ENCODE measurements at regions not wholly inside any gene's neighbourhood (a gene's known extent, or its start where the extent isn't known, plus 50 kb on each side); places are given as distances from the start of the nearest gene placed in this dataset.
"Not testable (repeated sequence)": the region's sequence is repeated elsewhere in the genome, so short reads cannot be mapped to it uniquely, and the experiment has no call there.

DNA sequence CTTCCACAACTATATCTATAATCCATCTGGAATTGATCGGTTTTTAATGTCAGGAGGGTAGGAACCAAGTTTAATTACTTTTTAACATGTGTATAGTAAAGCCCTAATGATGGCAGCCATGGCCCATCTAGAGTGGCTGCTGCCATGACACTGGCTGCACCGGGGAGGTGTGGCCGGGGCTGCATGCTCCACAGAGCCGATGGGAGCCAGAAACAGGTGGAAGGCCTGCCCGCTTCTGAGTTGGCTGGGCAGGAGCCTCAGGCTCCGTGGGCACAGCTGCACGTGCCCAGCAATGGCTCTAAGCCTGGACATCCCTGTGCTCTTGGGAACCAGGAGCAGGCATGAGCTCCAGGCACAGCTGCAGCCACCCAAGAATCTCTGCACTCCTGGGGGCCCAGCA, 73.0 kb downstream of the GBP6 start:
- in situ Hi-C loops (cut with HindIII; ENCODE audit: low pct_unique_long_range_greater_than_20kb, low sequenced_read_pairs): no loop called here
- DNase-seq (ENCODE audit: low read depth, low spot score): no peak

DNA sequence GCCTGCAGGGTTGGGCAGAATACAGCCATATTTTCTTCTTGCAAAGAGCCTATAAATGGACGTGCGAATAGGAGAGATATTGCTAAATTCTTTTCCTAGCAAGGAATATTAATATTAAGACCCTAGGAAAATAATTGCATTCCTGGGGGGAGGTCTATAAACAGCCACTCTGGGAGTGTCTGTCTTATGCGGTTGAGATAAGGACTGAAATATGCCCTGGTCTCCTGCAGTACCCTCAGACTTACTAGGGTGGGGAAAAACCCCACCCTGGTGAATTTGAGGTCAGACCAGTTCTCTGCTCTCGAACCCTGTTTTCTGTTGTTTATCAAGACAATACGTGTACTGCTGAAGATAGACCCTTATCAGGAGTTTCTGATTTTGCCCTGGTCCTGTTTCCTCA, 74.4 kb downstream of the GBP6 start:
- DNase-seq (ENCODE audit: low read depth, low spot score); in situ Hi-C loops (cut with HindIII; ENCODE audit: low pct_unique_long_range_greater_than_20kb, low sequenced_read_pairs): not testable (repeated sequence)

DNA sequence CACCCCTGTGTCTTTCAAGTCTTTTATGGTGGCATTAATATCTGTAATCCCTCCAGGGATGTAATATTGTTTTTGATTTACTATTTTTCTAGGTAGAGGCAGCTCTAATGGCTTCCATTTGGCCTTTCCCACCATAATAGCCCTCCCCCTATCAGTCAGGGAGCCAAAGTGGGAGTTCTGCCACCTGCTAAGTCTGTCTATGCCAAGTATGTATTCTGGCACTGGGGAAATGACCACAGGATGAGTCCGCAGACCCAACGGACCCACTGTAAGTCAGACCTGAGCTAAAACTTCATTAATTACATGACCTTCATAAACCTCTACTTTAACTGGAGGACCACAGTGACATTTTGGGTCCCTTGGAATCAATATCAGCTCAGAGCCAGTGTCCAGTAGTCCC, 77.1 kb downstream of the GBP6 start:
- DNase-seq (ENCODE audit: low read depth, low spot score): no peak
- in situ Hi-C loops (cut with HindIII; ENCODE audit: low pct_unique_long_range_greater_than_20kb, low sequenced_read_pairs): no loop called here

DNA sequence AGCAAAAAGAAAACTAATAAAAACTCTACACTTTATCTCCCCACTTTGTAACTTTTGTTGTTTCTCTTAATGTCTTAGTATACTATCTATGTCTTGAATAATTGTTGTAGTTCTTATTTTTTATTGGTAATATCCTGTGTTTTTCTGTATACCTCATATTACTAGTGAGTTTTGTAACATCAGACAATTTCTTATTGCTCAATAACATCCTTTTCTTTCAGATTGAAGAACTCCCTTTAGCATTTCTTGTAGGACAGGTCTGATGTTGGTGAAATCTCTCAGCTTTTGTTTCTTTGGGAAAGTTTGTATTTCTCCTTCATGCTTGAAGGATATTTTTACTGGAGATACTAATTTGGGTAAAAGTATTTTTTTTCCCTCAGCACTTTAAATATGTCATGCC, 79.8 kb upstream of the LRRC8B start:
- no peak for DNase-seq (ENCODE audit: low read depth, low spot score)
- in situ Hi-C loops (cut with HindIII; ENCODE audit: low pct_unique_long_range_greater_than_20kb, low sequenced_read_pairs): no loop called here

DNA sequence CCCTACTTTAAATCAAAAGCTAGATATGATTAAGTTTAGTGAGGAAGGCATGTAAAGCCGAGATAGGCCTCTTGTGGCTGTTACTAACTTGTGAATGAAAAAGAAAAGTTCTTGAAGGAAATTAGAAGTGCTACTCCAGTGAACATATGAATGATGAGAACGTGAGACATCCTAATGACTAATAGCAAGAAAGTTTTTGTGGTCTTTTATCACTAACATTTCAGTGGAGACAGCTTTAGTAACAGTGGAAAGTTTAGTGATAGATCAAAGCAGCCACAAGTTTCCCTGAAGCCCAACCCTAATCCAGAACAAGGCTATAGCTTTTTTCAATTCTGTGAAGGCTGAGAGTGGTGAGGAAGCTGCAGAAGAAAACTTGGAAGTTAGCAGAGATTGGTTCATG, 73.6 kb upstream of the LRRC8B start:
- in situ Hi-C loops (cut with HindIII; ENCODE audit: low pct_unique_long_range_greater_than_20kb, low sequenced_read_pairs): no loop called here
- DNase-seq (ENCODE audit: low read depth, low spot score): no peak

DNA sequence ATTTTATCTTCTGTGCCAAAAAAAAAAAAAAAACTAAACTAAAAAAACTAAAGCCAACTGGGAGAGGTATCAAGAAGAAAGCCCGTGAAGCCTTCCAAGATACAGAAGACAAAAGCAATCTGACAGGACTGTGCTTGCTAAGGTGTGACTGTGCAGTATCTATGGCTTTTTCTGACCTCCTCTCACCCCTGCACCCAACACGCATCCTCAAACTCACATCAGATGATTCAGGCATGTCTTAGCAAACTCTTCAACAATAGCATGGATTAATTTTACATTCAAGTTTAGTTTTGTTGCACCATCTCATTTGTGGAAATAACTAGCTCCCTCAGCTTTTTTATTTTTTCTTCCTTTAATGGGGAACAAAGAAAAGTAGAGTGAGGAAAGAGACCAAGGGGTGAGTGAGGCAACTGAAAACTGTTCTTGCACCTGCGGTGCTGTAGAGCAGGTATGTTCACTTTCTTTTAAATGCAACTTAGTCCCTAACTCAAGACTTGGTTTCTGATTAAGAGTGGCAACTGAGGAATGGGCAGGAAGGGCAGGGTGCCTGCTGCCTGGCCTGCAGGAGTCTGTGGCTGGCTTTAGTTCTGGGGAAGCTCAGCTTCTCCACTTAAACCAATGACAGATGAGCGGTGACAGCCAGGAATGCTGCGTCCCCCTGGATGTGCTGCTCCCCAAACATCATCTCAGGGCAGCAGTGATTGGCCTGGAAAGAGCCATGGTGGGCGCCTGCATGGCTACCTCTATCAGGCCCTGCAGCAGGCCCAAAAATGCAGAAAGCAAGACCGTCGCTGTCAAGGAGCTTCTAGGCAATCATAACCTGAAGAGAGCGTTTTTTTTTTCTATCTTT, 71.3 kb upstream of the LRRC8B start:
- in situ Hi-C loops (cut with HindIII; ENCODE audit: low pct_unique_long_range_greater_than_20kb, low sequenced_read_pairs): no loop called here
- no peak for DNase-seq (ENCODE audit: low read depth, low spot score)

DNA sequence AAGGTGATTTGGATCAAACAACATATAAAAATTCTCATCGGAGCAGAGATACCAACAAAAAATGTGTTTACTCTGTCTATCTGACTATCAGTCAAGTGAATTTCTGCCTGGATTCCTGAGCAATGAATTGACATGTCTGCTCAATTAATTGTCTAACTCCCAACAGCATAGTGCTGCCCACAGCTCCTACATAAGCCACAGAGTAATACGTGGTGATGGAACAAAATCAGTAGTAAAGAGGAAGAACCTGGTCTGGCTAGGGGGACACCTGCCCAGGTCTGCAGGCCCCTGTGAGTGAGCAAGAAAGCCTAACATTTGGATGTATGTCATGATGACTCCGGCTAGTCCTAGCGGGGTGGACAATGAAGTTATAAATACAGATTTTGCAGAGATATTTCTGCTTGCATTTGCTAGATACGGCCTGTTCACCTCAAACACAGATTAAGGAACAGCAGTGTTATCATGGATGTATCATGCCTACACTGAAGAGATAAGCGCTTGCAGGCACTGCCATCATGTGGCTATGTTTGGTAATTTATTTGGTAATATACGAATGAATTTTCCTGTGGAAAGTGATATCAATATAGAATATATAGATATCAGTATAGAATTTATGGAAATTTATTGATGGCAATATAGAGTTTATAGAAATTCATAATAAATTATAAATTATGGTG, 69.6 kb upstream of the LRRC8B start:
- in situ Hi-C loops (cut with HindIII; ENCODE audit: low pct_unique_long_range_greater_than_20kb, low sequenced_read_pairs): no loop called here
- peak; percentile 66 for DNase-seq (ENCODE audit: low read depth, low spot score)

DNA sequence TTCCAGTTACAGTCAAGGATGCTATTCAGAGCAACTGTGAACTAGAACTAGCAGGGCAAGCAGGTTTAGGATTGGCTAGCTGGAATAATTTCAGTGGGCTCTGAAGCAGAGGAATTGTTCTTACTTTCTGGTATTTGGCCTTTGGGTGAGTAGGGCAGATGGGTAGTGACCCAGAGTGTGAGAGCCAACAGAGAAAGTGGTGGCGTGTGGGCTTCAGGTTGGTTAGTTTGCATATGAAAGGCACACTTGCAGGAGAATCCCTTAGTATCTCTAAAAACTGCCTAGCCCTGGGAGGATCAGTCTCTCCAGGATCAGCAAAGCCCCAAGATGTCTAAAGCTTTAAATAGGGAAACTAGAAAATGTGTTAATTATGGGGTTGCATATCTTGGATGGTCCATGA, 67.6 kb upstream of the LRRC8B start:
- DNase-seq (ENCODE audit: low read depth, low spot score): no peak
- in situ Hi-C loops (cut with HindIII; ENCODE audit: low pct_unique_long_range_greater_than_20kb, low sequenced_read_pairs): no loop called here

DNA sequence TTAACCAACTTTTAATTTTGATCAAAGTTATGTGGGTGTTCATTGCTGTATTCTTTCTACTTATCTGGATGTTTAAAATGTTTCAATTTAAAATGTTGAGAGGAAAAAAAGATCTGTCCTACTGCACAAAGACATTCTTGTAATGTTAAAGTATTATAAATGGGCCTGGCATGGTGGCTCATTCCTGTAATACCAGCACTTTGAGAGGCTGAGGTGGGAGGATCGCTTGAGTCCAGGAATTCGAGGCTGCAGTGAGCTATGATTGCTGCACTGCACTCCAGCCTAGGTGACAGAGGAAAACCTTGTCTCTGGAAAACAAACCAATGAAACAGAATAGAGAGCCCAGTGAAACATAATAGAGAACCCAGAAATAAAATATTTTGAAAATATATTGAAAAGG, 65.5 kb upstream of the LRRC8B start:
- in situ Hi-C loops (cut with HindIII; ENCODE audit: low pct_unique_long_range_greater_than_20kb, low sequenced_read_pairs): no loop called here
- DNase-seq (ENCODE audit: low read depth, low spot score): no peak

DNA sequence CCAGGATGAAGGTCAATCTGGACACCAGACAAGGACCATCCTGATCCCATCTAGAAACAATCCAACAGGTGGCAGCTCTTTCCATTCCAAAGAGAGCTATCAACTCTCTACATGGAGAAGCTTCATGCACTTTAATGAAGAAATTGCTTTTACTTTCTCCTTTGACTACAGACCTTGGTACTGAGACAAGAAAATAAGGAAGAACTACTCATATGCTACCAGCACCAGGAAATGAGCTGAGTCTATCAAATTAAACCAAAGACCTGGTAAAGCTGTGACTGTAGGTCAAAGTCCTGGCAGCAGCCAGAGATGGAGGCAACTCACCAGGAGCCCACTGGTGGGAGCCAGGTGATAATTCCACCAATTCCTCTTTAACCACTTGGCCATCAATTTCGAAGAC, 64.3 kb upstream of the LRRC8B start:
- DNase-seq (ENCODE audit: low read depth, low spot score): no peak
- in situ Hi-C loops (cut with HindIII; ENCODE audit: low pct_unique_long_range_greater_than_20kb, low sequenced_read_pairs): no loop called here

DNA sequence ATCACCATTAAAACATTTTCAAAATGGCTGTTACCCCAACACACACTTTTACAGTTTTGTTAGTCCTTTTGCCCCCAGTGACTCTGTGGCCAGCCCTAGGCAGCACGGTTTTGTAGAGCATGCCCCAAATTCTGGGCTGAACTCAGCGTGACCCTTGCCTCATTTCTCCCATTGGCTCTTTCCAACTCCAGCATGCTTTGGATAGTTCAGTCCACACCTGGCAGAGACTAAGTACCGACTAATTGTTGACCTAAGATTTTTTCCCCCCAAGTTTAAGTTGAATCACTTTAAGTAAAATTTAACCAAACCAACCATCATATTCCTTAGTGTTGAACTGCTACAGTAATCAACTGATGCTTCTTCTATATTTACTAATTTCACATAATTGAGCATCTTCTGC, 62.4 kb upstream of the LRRC8B start:
- in situ Hi-C loops (cut with HindIII; ENCODE audit: low pct_unique_long_range_greater_than_20kb, low sequenced_read_pairs): no loop called here
- DNase-seq (ENCODE audit: low read depth, low spot score): no peak

DNA sequence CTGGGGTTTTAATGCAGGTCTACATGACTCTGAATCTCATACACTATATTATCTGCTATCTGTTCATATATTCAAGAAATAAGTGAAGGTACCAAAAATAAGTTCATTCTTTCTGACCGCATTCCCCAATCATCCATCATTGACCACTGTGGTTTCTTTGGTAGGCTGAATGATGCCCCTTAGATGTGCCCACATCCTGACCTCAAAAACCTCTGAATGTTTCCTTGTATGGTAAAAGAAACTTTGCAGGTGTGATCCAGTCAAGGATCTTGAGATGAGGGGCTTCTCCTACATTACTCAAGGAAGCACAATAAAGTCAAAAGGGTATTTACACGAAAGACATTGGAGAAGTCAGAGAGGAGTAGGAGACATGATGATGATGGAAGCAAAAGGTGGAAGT, 60.6 kb upstream of the LRRC8B start:
- in situ Hi-C loops (cut with HindIII; ENCODE audit: low pct_unique_long_range_greater_than_20kb, low sequenced_read_pairs): no loop called here
- DNase-seq (ENCODE audit: low read depth, low spot score): no peak

DNA sequence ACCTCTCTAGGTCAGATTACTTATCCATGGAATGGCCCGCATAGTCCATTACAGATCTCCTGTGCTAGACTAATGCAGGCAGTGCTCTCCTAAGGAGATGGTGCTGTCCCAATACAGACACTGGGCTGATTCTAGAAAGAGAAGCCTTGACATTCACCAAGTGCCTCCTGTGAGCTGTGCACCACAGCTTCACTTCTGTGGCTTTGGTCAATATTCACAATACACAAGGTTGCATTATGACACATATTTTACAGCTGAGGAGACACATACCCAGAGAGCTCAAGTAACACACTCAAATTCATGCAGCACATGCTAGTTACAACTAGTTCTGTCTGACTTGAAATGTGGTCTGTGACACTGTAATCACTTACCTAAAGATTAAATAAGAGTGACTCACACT, 59.4 kb upstream of the LRRC8B start:
- in situ Hi-C loops (cut with HindIII; ENCODE audit: low pct_unique_long_range_greater_than_20kb, low sequenced_read_pairs): no loop called here
- DNase-seq (ENCODE audit: low read depth, low spot score): no peak

DNA sequence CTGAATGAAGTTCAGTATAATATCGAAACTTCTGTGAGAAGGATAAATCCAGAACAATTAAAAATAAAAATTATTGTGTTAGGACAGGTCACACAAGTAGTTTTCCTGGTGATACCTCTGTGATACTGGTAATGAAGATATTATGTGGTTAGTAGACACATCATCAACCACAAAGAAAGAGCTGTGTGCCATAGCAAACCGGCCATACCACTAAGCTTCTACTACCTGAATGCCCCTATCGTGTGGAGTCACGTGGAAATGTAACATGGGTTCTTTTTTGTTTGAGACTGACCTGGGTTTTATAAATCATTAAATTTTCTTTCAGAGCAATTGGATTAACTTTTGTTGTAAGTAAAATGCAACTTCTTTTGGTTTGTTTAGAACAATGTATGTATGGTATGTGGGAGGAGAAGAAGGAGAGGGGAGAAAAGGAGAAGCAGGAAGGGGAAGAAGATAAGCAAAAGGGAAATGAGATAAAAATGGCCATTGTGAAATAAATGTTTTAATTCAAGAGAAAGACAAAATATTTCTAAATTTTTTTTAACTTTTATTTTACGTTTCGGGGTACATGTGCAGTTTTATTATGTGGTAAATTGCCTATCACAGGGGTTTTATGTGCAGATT, 58.2 kb upstream of the LRRC8B start:
- in situ Hi-C loops (cut with HindIII; ENCODE audit: low pct_unique_long_range_greater_than_20kb, low sequenced_read_pairs): no loop called here
- no peak for DNase-seq (ENCODE audit: low read depth, low spot score)

DNA sequence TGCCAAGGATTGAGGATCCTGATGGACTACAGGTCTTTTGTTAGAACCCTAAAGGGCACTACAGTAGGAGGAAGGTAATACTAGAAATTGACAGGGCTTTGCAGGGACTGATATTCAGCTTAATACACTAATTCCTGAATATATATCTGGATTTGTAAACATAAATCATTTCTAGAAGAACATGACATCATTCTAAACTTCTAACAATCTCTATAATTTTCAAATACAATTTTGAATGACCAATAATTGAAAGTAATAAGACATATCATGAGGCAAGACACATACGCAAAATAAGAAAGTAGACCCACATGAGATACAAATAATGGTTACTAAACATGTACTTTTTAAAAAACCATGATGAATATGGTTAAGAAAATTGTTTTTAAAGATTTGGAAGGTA, 52.4 kb upstream of the LRRC8B start:
- in situ Hi-C loops (cut with HindIII; ENCODE audit: low pct_unique_long_range_greater_than_20kb, low sequenced_read_pairs): no loop called here
- no peak for DNase-seq (ENCODE audit: low read depth, low spot score)

DNA sequence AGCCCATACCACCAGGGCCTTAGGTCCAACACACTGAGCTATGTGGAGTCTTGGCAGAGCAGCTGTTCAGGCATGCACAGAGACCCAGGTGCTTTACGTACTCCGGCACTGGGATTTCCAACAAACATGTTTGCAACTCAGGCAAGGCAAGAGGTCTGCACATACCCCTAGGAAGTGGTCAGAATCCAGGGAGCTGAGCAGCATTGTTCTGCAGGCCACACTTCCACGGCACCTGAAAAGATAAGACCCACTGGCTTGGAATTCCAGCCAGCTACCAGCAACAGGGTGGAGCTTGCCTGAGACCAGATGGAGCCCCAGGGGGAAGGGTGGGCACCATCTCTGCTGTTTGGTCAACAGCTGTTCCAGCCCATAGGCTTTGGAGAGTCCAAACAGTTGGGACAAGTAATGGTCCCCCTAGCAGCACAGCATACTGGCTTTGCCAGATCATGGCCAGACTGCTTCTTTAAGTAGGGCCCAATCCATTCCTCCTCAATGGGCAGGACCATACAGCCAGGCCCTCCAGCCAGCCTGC, 51.7 kb upstream of the LRRC8B start:
- in situ Hi-C loops (cut with HindIII; ENCODE audit: low pct_unique_long_range_greater_than_20kb, low sequenced_read_pairs): no loop called here
- DNase-seq (ENCODE audit: low read depth, low spot score): no peak
